ENCODE measurements at regions not wholly inside any gene's neighbourhood (a gene's known extent, or its start where the extent isn't known, plus 50 kb on each side); places are given as distances from the start of the nearest gene placed in this dataset.

DNA sequence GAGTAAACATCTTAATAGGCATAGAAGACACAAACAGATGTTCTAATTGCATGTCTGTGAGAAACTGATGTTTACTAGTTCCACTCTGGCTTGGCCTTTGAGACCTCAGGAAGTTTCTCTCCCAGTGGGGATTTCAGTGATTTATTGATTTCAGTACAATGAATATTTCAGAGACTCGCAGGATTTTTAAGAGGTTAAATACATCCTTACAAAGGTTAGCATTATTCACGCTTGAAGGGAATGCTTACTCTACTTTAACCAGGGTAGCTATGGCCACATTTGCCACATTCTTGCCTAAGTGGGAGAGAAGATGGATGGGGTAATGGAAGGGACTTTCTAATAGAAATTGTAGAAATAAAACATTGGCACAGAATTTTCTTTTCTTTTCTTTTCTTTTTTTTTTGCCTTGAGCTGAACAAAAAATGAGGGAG is 480.1 kb downstream of the SPRY1 start:
- no peak for TF ChIP-seq EZH2 (IDR thresholded peaks at IDR 0.05; ENCODE audit: borderline replicate concordance, low read length)
- TF ChIP-seq, protein P1, sequence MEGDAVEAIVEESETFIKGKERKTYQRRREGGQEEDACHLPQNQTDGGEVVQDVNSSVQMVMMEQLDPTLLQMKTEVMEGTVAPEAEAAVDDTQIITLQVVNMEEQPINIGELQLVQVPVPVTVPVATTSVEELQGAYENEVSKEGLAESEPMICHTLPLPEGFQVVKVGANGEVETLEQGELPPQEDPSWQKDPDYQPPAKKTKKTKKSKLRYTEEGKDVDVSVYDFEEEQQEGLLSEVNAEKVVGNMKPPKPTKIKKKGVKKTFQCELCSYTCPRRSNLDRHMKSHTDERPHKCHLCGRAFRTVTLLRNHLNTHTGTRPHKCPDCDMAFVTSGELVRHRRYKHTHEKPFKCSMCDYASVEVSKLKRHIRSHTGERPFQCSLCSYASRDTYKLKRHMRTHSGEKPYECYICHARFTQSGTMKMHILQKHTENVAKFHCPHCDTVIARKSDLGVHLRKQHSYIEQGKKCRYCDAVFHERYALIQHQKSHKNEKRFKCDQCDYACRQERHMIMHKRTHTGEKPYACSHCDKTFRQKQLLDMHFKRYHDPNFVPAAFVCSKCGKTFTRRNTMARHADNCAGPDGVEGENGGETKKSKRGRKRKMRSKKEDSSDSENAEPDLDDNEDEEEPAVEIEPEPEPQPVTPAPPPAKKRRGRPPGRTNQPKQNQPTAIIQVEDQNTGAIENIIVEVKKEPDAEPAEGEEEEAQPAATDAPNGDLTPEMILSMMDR (conservative IDR thresholded peaks at IDR 0.05 in 1 of 2, IDR thresholded peaks at IDR 0.05 in 1 of 2; ENCODE audit: extremely low read depth in 1 of 2, insufficient read depth in 1 of 2, low read depth in 1 of 2, low read length in 2 of 2): no peak
